SW480 (cell line): ENCODE measurements at regions not wholly inside any gene's neighbourhood (a gene's known extent, or its start where the extent isn't known, plus 50 kb on each side); places are given as distances from the start of the nearest gene placed in this dataset.
"Not testable (repeated sequence)": the region's sequence is repeated elsewhere in the genome, so short reads cannot be mapped to it uniquely, and the experiment has no call there.

ENCODE experiments used
- DNase-seq: peaks from one replicate; pipeline ENCODE4 v3.0.0-alpha.2; 2016; ENCODE audit warnings: low spot score

- peak; percentile 45 for DNase-seq
Measured at GRCh38 chr15:57878573-57878972, 172.1 kb downstream of the POLR2M start.

GRCh38 chr15:57881361-57881760, 174.8 kb downstream of the POLR2M start:
- DNase-seq, result no peak

GRCh38 chr15:57881972-57882371, 175.5 kb downstream of the POLR2M start:
- DNase-seq, result no peak

DNA sequence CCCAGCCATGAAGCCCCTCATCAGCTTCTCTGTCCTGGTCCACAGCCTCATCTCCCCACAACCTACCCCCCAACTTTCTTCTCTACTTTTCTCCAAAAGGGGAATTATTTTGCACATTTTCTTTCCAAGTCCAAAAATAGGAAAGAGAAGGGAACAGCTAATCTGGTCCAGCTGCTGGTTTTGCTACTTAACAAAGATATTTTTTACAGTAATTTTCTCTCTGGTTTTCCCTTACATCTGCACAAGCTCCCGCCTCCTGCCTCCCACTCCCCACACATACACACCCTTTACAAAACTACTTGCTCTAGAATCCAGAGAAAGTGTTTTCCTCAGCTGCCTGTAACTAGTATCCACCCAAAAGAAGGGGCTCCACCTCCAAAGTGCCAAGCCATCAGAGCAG, 177.2 kb downstream of the POLR2M start:
- no peak for DNase-seq

DNA sequence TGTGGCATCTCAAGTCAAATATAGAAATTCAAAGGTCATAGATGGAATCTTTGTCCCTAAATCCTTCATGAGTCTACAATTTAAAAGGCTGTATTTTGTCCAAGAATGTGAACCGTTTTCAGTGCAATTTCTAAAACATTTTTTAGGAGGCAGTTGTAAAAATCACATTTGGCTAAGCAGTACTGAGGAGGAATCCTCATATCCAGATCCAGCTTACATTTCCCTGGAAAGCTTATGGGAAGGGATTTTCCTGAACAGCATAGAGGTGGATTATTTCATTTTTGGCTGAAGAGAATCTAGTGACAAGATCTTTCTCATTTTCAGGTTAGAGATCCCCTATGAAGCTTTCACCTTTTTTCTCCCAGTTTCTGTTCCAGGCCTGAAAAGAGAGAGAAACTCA, 178.4 kb downstream of the POLR2M start:
- no peak for DNase-seq

- no peak for DNase-seq
Measured at GRCh38 chr15:57885435-57885834, 178.9 kb downstream of the POLR2M start.

DNA sequence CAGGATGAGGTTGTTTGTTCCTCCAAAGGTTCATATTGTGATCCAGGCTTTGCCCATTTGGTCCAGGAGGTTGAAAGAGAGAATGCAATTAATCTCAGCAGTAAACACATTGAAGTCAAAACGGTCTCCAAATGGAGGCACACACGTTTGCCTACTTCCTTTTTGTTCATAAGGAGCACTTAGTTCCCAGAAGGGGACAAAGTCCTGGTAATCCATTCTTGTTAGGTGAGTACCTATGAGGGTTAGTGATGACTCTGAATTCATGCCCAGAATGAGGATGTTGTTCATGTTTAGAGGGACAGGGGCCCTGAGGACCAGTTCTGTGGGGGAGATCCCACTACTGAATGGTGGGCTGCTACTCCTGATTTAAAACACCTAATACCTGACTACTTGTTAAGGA, 177.7 kb downstream of the ALDH1A2 start:
- DNase-seq, result no peak

GRCh38 chr15:57890351-57890750, 175.2 kb downstream of the ALDH1A2 start:
- no peak for DNase-seq

GRCh38 chr15:57890878-57891277, 174.6 kb downstream of the ALDH1A2 start:
- no peak for DNase-seq

DNA sequence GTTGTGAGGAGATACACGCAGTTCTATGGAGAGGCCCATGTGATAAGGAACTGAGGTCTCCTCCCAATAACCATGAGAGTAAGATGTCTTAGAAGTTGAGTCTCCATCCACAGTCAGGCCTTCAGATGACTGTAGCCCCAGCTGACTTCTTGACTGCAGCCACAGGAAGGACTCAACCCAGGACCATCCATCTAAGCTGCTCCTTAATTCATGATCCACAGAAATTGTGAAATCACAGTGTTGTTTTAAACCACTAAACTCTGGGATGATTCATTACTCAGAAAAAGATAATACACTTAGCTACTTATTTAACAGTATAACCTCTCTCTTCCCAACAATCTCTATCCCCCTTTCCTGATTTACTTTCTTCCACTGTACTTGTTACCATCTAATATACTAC, 173.3 kb downstream of the ALDH1A2 start:
- no peak for DNase-seq

DNA sequence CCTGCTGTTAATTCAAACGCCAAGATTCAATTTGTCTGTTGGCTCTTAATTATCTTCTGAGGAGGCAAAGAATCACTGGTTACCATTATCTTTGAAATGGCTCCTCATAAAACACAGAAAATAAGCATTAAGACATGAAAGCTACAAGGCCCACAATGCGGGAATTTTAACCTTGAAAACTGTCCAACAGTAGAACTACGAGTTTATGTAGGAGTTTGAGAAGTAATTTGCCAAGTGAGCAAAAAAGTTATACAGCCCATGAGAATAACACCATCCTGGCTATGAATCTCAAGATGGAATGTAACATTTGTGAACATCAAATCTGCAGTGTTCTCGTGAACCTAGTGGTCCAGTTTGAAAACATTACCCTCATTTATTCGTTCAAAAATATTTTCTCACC, 172.5 kb downstream of the ALDH1A2 start:
- DNase-seq, result no peak

GRCh38 chr15:57895291-57895690, 170.2 kb downstream of the ALDH1A2 start:
- no peak for DNase-seq

DNA sequence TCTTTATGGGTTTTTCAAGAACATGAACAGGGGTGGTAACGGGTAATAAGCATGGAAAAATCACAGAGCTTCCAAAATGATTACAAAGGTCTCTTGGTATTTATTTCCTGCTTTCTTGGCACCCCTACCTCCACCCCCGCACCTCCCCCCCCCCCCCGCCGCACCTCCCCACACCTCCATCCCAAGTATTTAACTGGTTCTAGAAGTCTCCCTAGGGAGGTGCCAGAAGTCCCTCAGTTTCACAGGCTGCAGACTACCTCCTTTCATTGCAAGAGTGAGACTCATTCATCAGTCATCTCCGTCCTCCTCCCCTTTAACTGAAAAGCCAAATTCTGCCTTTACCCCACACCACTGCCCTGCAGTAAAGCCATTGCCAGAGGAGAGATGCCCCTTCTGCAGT, 169.4 kb downstream of the ALDH1A2 start:
- no peak for DNase-seq

GRCh38 chr15:57896899-57897298, 168.6 kb downstream of the ALDH1A2 start:
- not testable (repeated sequence) for DNase-seq

GRCh38 chr15:57897870-57898269, 167.6 kb downstream of the ALDH1A2 start:
- no peak for DNase-seq

- no peak for DNase-seq
Measured at GRCh38 chr15:57902155-57902554, 163.4 kb downstream of the ALDH1A2 start.
